ENCODE measurements at regions not wholly inside any gene's neighbourhood (a gene's known extent, or its start where the extent isn't known, plus 50 kb on each side); places are given as distances from the start of the nearest gene placed in this dataset.

DNA sequence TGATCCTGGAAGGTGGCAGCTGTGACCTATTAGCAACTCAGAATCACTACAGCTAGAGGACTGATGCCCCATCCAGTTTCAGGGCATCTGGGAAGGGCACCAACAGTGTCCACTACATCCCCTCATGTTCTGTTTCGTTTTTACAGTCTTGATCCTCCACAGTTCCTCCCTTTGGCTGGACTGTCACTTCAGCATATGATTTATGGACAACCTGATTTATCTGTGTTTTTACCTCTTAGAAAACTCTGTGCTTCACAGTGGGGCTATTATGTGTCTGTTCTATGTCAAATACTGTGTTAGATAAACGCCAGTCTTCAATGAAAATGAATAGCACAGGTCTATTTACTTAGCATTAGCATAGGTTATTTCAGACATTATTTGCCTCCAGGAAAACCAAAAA, 63.1 kb upstream of the GRPR start:
- H2AFZ ChIP-seq (replicated peaks; ENCODE audit: low read length, poor library complexity) = no peak overlapping the region
- no peak overlapping the region for H4K5ac ChIP-seq (ENCODE audit: low read depth, low read length)
- H3K27me3 ChIP-seq (ENCODE audit: control insufficient read depth, insufficient read depth, low read length) = no peaks in the 10 kb centered on the region
- intact Hi-C loops (cut with micrococcal nuclease) (no loop called here), in situ Hi-C loops (cut with MboI; ENCODE audit: low sequenced_read_pairs) (no loop called here), dilution Hi-C loops (cut with HindIII; ENCODE audit: low sequenced_read_pairs, unreplicated experiment) (no loop called here)
- ATAC-seq (ENCODE audit: low read depth) = no peak
- H2AK9ac ChIP-seq (replicated peaks; ENCODE audit: low read depth, low read length, poor library complexity) = no peak overlapping the region
- no peaks in the 10 kb centered on the region for H3K36me3 ChIP-seq (ENCODE audit: control insufficient read depth, insufficient read depth, low read length)
- no peaks in the 10 kb centered on the region for H3K79me1 ChIP-seq (ENCODE audit: low read depth in 1 of 2, low read length in 2 of 2)
- TF ChIP-seq FOS (IDR thresholded peaks at IDR 0.05; ENCODE audit: low read depth, low read length) (no peak), CEBPB (IDR thresholded peaks at IDR 0.05; ENCODE audit: low read depth, low read length) (no peak), ELK1 (IDR thresholded peaks at IDR 0.05; ENCODE audit: borderline replicate concordance, low read depth, low read length) (no peak), BHLHE40 (IDR thresholded peaks at IDR 0.05; ENCODE audit: low read depth, low read length) (no peak), POLR2A (IDR thresholded peaks at IDR 0.05; ENCODE audit: low read depth, low read length) (no peak), MAFK (IDR thresholded peaks at IDR 0.05; ENCODE audit: low read depth, low read length) (no peak), NFE2L2 (IDR thresholded peaks at IDR 0.05; ENCODE audit: low read depth, low read length) (no peak), RCOR1 (IDR thresholded peaks at IDR 0.05; ENCODE audit: insufficient replicate concordance, low read length) (no peak)
- TF ChIP-seq, protein P1, sequence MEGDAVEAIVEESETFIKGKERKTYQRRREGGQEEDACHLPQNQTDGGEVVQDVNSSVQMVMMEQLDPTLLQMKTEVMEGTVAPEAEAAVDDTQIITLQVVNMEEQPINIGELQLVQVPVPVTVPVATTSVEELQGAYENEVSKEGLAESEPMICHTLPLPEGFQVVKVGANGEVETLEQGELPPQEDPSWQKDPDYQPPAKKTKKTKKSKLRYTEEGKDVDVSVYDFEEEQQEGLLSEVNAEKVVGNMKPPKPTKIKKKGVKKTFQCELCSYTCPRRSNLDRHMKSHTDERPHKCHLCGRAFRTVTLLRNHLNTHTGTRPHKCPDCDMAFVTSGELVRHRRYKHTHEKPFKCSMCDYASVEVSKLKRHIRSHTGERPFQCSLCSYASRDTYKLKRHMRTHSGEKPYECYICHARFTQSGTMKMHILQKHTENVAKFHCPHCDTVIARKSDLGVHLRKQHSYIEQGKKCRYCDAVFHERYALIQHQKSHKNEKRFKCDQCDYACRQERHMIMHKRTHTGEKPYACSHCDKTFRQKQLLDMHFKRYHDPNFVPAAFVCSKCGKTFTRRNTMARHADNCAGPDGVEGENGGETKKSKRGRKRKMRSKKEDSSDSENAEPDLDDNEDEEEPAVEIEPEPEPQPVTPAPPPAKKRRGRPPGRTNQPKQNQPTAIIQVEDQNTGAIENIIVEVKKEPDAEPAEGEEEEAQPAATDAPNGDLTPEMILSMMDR (conservative IDR thresholded peaks at IDR 0.05; ENCODE audit: low read depth, low read length) = no peak
- TF ChIP-seq, protein P2, sequence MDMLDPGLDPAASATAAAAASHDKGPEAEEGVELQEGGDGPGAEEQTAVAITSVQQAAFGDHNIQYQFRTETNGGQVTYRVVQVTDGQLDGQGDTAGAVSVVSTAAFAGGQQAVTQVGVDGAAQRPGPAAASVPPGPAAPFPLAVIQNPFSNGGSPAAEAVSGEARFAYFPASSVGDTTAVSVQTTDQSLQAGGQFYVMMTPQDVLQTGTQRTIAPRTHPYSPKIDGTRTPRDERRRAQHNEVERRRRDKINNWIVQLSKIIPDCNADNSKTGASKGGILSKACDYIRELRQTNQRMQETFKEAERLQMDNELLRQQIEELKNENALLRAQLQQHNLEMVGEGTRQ (IDR thresholded peaks at IDR 0.05; ENCODE audit: low read depth, low read length) = no peak
- no peak overlapping the region for H3K9ac ChIP-seq (ENCODE audit: low read depth, low read length)
- no peak overlapping the region for H2BK120ac ChIP-seq (ENCODE audit: low read depth, low read length)
- H3K14ac ChIP-seq (replicated peaks; ENCODE audit: low read depth, low read length) = no peak overlapping the region
- no peak overlapping the region for H3K56ac ChIP-seq (ENCODE audit: extremely low read depth, insufficient read depth, low read length)
- H2AK5ac ChIP-seq (ENCODE audit: low read depth, low read length) = no peak overlapping the region
- H3K9me3 ChIP-seq (ENCODE audit: control insufficient read depth, insufficient read depth, low read length) = no peaks in the 10 kb centered on the region
- no peak overlapping the region for H4K8ac ChIP-seq (ENCODE audit: low read depth in 2 of 2, low read length in 2 of 2)
- no peak overlapping the region for H3K27ac ChIP-seq (ENCODE audit: insufficient read depth, low read length)
- H3K4me3 ChIP-seq (ENCODE audit: insufficient read depth, low read depth, low read length) = no peak overlapping the region
- no peak for DNase-seq
- no peak overlapping the region for H2BK20ac ChIP-seq (ENCODE audit: low read depth, low read length)
- H3K18ac ChIP-seq (ENCODE audit: low read depth, low read length) = no peak overlapping the region
- no CpG with 5 or more reads among the region's 2 CpGs for WGBS, 2 experiments (ENCODE audit: extremely low coverage in 2 of 2, insufficient read length in 1 of 2)
- H4K20me1 ChIP-seq (ENCODE audit: insufficient read depth, low read length) = no peaks in the 10 kb centered on the region
- H3K9me1 ChIP-seq (ENCODE audit: insufficient read depth, low read length) = no peaks in the 10 kb centered on the region
- POLR2A ChIA-PET (ENCODE audit: unreplicated experiment) = no interaction called here
- H3K4me2 ChIP-seq (ENCODE audit: low read depth, low read length) = no peak overlapping the region
- no peak overlapping the region for H3K4ac ChIP-seq (ENCODE audit: low read depth, low read length)
- no peak overlapping the region for H3K23ac ChIP-seq (ENCODE audit: low read depth, low read length)
- no peaks in the 10 kb centered on the region for H3K4me1 ChIP-seq (ENCODE audit: control insufficient read depth, insufficient read depth, low read length)
- BruUV-seq (replicated peaks) = no TSS peak
- H2BK15ac ChIP-seq (ENCODE audit: low read depth, low read length) = no peak overlapping the region
- no peak overlapping the region for H2BK5ac ChIP-seq (ENCODE audit: low read depth, low read length, poor library complexity, severe bottlenecking)
- H4K91ac ChIP-seq (ENCODE audit: insufficient read depth, low read depth, low read length) = no peak overlapping the region
- CTCF ChIA-PET = no interaction called here
